HG02759 (cell line): ENCODE measurements at regions not wholly inside any gene's neighbourhood (a gene's known extent, or its start where the extent isn't known, plus 50 kb on each side); places are given as distances from the start of the nearest gene placed in this dataset.
A peak's percentile ranks its signal among the peaks of the same experiment; 100 is the strongest.

ENCODE experiments used
- ATAC-seq: cut with Tn5 transposase; IDR thresholded peaks from one replicate; pipeline ENCODE4 v1.9.1; 2021; ENCODE audit warnings: mild to moderate bottlenecking, moderate library complexity; ENCODE audit not compliant: unreplicated experiment

DNA sequence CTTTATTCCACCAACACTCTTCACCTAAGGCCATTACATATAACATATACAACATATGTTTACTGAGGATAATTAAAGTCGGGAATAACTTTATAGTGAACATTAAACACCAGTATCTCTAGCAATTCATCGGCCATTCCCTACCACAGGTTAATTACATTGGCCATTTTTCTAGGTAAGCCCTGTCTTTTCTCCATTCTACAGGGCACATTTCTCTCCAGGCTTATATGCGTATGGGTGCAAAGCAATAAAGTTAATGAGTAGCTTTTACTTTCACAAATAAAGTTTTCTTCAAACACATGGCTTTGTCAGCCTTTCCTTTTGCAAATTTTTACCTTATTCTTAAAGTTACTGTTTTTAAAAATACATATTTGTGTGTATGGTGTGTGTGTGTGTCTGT lies 111.9 kb upstream of the IQCM start:
- ATAC-seq = no peak

GRCh38 chr4:149928507-149928906 lies 112.9 kb upstream of the IQCM start:
- ATAC-seq = no peak

- no peak for ATAC-seq
These were observed 115.8 kb upstream of the IQCM start for GRCh38 chr4:149931431-149931830.

DNA sequence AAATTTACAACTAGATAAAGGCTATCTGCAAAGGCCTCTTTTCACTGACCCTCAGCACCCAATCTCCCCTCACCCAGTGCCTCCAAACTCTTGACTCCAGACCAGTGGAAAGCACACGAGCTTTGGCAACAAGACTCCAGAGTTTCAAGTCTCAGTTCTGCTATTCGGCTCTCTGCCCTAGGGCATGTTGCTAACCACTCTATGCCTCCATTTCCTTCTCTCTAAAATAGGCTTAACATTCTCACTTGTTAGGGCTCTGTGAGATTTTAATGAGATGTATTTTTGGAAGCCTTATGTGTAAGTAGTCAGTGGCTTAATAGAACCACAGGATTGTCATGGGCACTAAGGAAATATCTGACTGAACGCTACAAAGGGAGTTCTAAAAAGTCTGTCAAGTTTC lies 116.5 kb upstream of the IQCM start:
- ATAC-seq = no peak

- ATAC-seq = no peak
These were observed 117.5 kb upstream of the IQCM start for GRCh38 chr4:149933120-149933519.

DNA sequence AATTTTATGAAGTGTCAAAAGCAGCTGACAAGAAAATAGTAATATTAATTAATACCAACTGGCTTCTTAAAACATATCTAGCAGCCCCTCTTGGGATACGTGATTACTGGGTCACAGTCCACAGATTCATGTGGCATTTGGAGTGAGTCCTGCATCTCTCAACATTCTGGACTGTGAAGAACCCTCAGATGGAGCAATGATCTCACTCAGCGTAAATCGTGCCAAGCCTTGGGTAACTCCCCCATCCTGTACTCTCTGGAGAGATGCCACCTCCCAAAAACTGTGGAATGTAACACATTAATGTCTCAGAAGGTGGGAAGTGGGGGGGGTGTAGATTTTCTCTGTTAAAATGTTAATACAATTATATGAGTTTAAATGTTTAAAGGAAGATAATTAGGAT lies 118.2 kb upstream of the IQCM start:
- ATAC-seq = no peak

DNA sequence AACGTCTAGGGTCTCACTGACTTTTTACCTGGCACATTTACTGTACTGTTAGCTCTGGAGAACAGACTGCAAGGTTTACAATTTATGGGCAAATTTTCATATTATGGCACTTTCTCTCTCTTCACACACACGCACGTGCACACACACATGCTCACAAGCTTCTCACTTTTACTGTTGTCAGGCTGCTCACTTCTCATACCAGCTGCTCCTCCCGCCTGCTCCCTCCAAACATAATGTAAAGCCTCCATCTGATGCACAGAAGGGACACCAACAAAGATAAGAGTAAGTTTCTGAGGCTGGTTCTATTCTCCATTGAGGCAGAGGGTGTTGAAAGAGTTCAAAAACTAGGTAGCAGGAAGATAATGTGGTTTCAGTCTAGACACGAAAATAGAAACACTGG lies 128.9 kb upstream of the DCLK2 start:
- ATAC-seq = no peak

DNA sequence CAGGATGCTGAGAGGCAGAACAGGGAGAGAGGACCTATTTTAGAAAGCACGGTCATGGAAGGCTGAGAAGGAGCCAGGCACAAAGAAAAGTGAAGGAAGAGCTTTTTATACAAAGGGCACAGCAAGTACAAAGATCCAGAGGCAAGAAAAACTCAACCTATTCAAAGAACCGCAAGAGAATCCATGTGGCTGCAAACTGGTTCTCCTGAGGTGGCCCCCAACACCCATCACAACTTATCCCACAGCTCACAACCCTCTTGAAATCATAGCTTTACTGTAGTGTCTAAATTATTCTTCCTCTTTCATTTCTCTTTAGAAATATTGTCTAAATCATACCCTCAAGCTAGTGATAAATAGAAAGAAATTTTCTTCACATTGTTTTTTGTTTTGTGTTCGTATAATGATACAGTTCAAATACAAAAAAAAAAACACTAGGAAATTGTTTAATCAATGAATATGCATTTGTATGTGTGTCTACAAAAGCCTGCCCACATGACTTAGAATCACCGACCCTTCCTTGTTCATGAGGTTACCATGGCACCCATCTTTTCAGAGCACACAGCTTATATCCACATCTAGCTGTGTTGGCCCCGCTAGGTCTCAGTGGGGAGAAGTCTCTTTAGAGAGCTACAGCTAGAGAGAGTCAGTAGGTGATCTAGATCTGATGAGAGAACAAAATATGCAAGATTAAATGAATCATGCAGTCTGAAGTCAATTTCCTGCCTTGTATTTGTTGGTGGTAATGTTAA lies 126.9 kb upstream of the DCLK2 start:
- ATAC-seq = no peak

- ATAC-seq = no peak
These were observed 126.1 kb upstream of the DCLK2 start for GRCh38 chr4:149952101-149952500.

GRCh38 chr4:149952716-149953115 lies 125.5 kb upstream of the DCLK2 start:
- no peak for ATAC-seq

DNA sequence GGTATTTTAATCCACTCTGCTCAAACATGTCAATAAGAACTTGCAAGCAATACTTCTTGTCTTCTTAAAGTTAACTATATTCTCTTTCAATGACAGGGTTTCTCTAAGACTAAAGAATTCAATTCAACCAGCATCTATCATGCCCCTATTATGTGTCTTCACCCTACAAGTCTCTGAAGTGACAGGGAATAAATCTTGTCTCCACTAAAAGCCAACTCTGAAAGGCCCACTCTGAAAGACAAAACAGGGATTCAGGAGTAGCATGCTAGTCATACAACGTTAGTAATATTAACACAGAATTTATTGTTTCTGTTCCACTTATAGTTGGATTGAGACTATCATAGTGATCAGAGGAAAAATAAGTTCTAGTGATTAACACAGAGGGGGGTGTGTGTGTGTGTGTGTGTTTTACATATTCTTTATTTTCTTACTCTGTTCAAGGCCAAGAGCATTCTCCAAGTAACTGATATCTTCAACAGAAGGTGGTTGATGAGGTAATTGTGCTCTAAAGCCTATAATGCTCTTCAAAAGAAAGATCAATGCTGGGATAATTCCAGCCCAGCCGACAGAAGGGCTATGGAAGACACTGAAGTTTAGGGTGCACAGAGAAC lies 122.4 kb upstream of the DCLK2 start:
- no peak for ATAC-seq

DNA sequence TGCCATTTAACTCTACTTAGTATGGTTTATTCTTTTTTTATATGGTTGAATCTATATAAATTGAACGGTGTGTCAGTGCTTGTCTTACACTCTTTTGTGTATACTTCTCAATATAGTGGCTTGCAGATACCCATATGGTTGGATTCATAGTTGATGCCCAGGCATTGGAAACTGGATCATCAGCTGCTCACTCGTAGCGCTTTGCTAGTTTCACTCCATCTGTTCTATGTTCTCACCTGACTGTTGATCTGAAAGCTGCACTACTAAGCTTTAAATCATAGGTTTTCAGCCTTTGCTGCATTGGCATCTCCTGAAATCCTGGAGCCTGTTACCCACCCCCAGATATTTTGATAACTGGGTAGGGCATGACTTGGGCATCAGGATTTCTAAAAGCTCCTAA lies 121.6 kb upstream of the DCLK2 start:
- ATAC-seq = no peak

DNA sequence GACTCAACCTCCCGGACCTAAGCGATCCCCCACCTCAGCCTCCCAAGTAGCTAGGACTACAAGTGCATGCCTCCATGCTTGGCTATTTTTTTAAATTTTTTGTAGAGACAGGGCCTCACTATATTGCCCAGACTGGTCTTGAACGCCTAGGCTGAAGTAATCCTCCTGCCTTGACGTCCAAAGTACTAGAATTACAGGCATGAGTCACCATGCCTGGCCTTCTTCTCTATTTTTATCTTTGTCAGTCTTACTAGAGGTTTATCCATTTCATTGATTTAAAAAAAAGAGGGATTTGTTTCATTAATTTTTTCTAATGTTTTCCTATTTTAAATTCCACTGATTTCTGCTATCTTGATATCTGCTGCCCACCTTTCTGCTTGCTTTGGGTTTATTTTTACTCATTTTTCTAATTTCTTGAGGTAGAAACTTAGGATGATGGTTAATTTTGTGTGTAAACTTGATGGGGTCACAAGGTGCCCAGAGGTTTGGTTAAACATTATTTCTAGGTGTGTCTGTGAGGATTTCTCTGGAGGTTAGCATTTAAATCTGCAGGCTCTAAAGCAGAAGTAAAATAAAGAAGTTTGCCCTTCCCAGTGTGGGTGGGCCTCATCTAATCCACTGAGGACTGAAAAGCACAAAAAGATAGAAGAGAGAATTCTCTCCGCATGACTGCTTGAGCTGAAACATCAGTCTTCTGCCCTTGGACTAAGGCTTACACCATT lies 116.2 kb upstream of the DCLK2 start:
- no peak for ATAC-seq

DNA sequence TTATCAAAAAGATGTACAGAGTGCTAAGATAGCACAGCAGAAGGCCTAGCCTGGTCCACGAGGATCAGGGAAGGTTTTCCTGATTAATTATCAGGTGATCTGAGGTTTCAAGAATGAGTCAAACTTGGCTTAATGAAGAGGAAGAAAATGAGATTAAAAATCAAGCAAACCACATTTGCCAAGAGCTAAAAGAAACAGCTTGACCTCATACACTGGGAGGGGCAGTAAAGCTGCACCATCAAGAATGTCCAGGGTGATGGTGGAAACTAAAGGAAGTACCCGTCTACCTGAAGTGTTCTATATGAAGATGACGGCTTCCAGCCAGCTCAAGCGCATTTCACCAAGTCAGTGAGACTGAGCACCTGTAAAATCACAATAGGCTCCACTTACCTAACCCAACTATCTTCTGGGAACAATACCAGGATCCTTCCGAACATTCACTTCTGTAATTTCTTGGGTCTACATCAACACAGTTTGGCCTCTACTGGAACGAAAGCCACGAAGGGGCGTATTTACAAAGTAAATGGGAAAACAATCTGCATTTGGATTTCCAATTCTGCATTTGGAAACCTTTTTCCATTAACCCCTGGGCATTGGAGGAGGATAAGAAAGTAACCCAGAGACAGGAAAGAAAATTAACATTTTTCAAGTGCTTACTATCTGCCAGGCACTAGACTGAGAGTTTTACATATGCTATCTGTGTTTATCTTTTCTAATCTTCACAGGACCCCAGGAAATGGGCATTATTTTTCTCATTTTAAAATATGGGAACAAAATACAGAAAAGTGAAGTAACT lies 114.0 kb upstream of the DCLK2 start:
- no peak for ATAC-seq

DNA sequence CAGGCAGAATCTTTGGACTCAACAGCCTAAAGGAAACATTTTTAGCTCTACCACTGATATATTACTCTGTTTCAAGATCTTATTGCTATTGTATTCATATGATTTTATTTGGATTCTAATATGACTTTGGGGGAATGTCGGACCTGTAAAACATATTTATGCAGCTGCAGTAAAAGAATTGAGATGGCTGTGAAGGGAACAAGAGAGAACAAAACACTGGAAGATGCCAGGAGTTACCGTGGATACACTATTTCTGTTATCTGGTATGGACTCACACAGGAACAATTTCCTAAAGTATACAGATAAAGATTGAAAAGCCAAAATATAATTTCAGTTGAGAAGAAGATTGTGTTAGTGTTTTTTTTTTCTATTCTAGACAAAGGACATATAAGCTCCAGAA lies 113.0 kb upstream of the DCLK2 start:
- no peak for ATAC-seq

DNA sequence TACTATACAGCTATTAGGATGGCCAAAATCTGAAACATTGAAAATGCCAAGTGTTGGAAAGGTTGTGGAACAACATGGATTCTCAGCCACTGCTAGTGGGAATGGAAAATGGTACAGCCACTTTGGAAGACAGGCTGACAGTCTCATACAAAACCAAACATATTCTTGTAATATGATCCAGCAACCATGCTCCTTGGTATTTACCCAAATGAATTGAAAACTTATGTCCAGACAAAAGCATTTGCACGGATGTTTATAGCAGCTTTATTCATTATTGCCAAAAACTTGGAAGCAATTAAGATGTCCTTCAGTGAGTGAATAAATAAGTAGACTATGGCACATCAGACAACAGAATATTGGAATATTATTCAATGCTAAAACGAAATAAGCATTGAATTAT lies 105.8 kb upstream of the DCLK2 start:
- ATAC-seq = no peak

- ATAC-seq = no peak
These were observed 105.1 kb upstream of the DCLK2 start for GRCh38 chr4:149973181-149973580.

GRCh38 chr4:149975172-149975571 lies 103.1 kb upstream of the DCLK2 start:
- ATAC-seq = no peak

DNA sequence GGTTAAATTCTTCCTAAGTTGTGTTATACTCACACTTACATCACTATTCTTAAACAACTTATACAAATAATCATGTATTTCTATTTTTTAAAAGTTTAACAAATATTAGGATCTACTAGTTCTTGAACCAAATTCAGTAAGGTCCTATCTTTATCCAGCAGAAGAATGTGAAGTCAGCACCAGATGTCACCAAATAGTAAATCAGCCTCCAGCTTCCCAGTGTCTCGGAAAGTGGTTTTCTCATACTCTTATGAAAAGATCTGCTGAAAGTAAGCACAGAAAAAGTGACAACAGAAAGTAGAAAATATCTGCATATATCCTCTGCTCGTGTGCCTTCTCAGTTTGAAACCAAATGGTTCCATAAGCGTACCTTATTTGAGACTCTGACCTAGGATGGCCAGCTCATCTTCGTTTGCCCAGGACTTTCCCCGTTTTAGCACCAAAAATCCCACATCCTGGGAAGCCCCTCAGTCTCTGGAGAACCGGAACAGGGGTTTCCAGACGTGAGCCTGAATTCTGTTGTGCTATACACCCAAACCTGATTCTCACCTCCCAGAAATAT lies 98.0 kb upstream of the DCLK2 start:
- no peak for ATAC-seq

DNA sequence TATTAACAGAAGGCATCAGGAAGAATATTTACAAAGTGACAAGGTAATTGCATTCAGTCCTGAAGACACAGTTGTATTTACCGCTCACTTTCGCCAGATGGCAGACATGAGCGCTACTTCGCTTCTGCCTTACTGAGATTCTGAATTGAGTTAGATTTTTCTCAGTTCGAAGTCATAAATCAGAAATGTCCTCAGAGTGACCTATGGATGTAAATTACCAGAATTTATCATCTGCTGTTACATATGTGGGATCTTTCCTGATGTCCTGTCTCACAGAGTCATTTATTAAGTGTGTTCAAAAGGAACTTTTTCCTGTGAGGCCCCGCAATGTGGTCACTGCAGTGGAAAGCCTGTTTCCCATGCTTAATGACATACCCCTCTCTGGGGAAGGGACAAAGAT lies 97.3 kb upstream of the DCLK2 start:
- ATAC-seq = peak; percentile 86

DNA sequence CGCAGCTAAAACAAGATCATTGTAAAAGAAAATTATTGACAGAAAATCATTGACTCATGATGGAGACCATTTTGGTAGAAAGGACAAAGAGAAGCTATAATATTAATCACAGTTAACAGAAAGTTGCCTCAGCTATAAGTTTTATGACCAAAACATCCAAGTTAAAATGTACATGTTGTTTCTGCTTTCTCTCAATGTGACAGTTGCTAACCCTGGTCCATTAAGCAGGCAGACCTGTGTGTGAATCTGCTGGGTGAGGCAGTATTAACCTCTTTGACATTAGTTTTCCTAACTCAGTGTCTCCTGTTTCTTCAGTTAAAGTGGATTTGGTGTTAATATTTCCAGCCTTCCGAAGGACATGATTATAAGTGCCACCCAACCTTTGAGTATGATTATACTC lies 94.8 kb upstream of the DCLK2 start:
- ATAC-seq = no peak
